HG02852 (cell line): ENCODE measurements at regions not wholly inside any gene's neighbourhood (a gene's known extent, or its start where the extent isn't known, plus 50 kb on each side); places are given as distances from the start of the nearest gene placed in this dataset.

Source experiments
- ATAC-seq: cut with Tn5 transposase; IDR thresholded peaks from one replicate; pipeline ENCODE4 v1.9.1; 2021; ENCODE audit warnings: mild to moderate bottlenecking, moderate library complexity; ENCODE audit not compliant: unreplicated experiment

DNA sequence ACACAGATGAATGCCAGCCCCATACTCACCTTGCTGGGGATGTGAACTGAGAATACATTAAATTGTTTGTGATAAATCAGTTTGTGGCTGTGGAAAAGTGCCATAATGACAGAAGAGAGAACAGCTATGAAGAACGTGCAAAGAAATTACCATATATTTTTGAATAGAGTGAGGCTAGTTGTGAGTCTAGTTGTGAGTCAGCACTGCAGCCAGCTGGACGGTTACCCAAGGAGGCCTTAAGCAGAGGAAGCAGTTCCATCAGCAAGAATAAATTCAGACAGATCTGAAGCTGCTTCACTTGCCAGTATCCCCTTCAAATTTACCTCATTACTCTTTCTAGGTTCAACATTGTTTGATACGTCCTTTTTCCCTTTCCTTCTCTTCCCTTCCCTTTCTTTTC is 446.0 kb downstream of the MTRR start:
- ATAC-seq = no peak

- ATAC-seq = no peak
Observed at GRCh38 chr5:8316608-8317280, 447.8 kb downstream of the MTRR start.

DNA sequence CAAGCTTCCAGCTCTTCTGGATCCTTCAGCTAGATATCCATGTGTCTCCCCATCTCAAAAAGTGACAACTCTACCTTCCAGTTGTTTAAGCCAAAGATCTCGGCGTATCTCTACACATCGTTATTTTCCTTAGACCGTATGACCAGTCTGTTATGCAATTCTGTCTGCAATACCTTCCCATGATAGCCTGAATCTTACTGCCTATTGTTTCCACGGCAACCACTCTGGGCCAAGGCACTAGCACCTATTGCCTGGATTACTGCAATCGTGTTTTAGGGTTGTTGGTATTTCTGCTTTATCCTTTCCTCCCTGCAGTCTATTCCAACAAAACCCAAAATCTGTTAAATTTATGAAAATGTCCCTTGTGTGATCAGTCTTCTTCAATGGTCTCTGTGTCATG is 448.4 kb downstream of the MTRR start:
- ATAC-seq = no peak

GRCh38 chr5:8320244-8320643 is 451.3 kb downstream of the MTRR start:
- ATAC-seq = no peak

- no peak for ATAC-seq
Observed at GRCh38 chr5:8321272-8321671, 452.3 kb downstream of the MTRR start.

GRCh38 chr5:8322484-8322883 is 453.5 kb downstream of the MTRR start:
- ATAC-seq = no peak

DNA sequence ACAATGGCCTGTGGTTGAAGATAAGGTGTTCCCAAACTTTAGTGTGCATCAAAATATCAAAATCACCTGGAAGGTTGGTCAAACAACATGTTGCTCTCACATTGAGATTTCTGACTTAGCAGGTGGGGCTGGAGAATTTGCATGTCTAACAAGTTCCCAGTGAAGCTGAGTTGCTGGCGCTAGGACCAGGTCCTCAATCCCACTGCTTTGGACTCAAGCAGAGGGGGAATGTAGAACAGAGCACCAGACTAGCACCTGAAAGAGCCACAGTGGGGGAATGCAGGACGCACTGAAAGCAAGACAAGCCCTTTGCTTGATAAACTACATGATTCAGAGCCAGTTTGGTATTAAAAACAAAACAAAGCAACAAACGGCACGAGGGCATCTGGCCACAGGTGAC is 458.1 kb downstream of the MTRR start:
- no peak for ATAC-seq

DNA sequence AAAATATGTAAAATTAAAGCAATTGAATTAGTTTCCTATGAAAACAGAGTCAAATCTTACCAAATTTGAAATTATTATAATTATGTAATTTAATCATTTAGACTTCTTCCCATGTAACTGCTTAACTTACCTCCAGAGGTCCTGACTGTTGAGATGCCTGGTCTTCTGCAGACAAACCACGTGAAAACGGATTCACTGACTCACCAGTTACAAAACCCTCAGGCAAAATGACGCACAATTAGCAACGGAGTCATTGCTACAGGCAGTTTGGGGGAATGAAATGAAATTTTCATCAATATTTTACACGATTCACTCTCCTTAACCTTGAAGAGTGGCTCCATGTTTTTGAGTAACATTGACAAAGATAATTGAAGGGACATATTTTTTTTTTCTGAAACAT is 460.8 kb downstream of the MTRR start:
- no peak for ATAC-seq

DNA sequence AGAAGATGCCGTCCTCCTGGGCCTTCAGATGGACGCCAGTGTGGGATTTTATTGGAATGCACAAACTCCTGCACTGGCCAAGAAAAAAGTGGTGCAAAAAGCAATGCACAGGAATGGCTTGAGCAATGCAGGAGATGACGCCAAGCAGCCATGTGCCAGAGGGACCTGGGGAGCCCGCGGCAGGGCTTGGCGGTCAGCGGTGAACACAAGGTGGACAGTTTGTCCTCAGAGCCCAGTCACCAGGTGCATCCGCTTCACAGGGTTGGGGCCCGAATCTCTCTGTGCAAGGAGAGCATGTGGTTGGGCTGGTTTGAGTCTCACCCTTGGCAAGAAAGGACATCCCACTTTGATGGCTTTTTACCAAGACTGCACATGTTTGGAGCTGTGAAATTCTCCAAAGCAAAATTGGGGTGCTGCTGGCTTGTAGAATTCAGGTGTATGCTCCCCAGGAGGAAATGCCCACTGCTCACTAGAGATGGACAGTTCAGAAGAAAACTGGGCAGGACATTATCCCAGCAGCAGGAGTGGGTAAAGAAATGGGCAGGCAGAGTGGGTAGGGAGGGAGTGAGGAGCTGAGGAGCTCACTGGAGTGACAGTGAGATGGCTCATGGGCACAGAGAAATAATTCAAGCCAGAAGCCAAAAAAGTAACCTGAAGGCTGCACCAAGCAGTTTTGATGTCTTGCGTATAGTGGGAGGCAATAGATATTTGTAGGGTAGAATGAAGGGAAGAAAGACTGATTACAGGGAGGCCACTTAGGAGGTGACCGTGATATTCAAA is 463.9 kb downstream of the MTRR start:
- no peak for ATAC-seq

DNA sequence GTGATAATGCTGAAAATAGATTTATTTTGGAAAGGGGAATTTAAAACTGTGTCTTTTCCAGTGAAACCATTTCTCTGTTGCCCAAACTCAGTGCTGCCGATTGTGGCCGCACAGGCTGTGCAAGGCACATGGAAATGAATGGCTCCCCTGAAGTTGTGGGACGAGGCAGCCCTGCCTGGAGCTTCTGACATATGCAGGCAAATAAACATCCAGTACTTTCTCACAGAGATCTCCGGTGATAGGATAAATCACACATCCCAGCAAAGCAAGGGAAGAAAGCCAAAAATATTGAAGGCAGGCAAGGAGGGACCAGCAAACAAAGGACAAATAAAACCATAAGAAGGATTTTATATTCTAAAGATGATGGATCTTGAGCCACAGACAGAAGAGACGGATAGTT is 464.5 kb downstream of the MTRR start:
- no peak for ATAC-seq

- ATAC-seq = no peak
Observed at GRCh38 chr5:8333977-8334376, 465.0 kb downstream of the MTRR start.

DNA sequence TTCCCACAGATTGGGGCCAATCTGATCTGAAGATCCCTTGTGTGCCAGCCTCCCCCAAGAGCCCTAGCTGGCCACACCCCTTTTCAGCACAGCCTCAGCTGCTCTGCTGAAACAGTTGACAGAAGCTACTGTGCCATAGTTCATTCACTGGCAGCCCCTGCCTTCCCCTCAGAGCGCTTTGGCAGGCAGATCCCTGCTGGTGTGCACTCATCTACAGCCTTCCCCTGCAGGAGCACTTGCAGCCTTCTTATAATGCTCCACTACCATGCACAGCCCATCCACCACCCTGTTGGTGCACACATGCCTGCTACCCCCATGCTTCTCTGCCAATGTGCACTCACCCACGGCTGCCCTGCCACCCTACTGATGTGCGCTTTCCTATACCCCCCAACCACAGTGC is 471.3 kb downstream of the MTRR start:
- no peak for ATAC-seq

DNA sequence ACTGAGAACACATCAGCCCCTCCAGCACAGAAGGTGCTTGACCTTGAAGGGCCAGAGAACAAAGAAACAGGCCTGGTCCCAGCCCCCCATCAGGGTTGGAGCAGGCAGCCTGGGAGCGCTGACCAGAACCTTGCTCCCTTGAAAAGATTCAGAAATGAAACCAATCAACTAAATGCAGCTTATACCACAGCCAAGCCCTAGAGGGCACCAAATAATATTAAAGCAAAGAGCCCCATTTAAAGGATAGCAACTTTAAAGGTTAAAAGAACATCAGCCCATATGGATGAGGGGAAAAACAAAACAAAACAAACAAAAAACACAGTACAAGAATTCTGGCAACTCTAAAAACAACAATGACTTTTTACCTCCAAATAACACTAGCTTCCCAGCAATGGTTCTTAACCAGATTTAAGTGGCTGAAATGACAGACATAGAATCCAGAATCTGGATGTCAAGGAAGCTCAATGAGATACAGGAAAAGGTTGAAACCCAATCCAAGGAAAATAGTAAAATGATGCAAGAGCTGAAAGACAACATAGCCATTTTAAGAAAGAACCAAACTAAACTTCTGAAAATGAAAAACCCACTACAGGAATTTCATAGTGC is 471.9 kb downstream of the MTRR start:
- no peak for ATAC-seq

DNA sequence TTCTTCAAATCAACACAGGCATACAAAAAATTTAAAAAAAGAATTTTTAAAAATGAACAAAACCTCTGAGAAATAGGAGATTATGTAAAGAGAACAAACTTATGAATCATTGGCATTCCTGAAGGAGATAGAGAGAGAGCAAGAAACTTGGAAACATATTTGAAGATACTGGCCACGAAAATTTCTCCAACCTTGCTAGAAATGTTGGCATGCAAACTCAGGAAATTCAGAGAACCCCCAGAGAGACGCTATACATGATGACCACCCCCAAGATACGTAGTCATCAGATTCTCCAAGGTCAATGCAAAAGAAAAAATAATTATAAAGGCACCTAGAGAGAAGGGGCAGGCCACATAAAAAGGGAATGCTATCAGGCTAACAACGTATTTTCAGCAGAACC is 472.5 kb downstream of the MTRR start:
- no peak for ATAC-seq

- ATAC-seq = no peak
Observed at GRCh38 chr5:8347984-8348383, 479.0 kb downstream of the MTRR start.

GRCh38 chr5:8349855-8350254 is 480.9 kb downstream of the MTRR start:
- peak; percentile 94 for ATAC-seq

GRCh38 chr5:8350644-8351339 is 481.8 kb downstream of the MTRR start:
- ATAC-seq = no peak

DNA sequence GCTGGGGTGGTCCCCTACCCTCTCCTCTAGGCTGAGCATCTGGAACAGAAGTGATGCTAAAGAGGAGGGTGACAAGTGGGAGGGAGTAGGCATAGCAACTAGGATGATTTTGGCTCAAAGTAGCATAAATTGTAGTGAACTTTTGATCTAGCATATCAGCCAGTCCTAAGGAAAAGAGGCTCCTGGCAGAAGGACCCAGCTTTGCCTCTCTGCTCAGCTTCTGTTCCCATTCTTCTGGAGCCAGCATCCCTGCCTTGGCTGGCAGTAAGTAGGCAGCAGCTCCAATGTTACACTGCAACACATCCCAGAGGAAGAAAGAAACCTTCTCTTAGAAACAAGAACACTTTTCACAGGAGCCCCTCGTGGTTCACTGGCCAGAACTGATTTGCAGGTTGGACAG is 487.0 kb downstream of the MTRR start:
- ATAC-seq = no peak

- ATAC-seq = no peak
Observed at GRCh38 chr5:8360012-8360411, 491.1 kb downstream of the MTRR start.

GRCh38 chr5:8362495-8362894 is 493.5 kb downstream of the MTRR start:
- no peak for ATAC-seq

DNA sequence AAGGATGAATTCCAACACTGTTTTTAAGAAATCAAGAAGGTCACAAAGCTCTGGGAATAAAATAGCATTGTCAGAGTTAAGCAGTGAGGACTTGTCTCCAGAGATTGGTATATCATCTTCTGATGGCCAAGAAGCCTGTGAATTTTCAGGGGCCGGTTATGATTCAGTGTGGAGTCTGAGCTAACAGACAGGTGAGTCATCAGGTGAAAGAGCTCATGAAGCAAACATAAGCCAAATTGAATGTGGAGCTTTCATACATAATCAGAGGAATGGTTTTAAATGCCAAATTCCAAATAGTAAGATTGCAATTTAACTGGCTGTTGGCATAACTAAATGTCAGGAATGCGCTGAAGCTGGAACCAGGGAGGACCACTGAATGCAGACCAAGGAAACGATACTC is 494.2 kb downstream of the MTRR start:
- no peak for ATAC-seq

DNA sequence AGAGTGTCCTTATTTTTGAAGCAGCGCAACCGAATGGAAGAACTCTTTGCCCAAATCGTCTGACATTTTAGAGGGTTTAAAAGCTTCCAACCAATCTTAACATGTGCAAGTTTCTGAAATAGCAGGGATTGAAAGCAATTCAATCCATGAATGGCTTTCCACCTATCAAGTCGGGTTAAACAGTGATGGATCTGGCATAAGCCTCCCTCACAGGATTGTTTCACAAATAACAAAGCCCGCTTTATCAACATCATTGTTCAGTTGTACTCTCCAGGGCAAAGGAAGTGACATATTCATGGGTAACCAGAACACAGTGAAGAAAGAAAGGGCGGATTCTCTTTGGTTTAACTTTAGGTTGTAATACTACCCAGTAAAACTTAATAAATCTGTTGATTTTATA is 497.3 kb downstream of the MTRR start:
- no peak for ATAC-seq
